AG20443 (cell line): ENCODE measurements at regions not wholly inside any gene's neighbourhood (a gene's known extent, or its start where the extent isn't known, plus 50 kb on each side); places are given as distances from the start of the nearest gene placed in this dataset.

Experiments
- DNase-seq: peaks from one replicate; pipeline ENCODE4 v3.0.0; 2012; ENCODE audit warnings: low spot score, mixed read lengths

DNA sequence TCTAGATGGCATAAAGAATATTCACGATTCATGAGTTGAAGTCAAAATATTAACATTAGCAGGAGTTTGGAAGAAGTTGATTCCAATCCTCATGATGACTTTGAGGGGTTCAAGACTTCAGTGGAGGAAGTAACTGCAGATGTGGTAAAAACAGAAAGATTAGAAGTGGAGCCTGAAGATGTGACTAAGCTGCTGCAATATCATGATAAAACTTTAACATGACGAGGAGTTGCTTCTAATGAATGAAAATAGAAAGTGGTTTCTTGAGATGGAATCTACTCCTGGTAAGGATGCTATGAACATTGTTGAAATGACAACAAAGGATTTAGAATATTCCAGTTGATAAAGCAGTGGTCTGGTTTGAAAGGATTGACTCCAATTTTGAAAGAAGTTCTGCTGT, 70.1 kb upstream of the TMLHE start:
- DNase-seq, result no peak

DNA sequence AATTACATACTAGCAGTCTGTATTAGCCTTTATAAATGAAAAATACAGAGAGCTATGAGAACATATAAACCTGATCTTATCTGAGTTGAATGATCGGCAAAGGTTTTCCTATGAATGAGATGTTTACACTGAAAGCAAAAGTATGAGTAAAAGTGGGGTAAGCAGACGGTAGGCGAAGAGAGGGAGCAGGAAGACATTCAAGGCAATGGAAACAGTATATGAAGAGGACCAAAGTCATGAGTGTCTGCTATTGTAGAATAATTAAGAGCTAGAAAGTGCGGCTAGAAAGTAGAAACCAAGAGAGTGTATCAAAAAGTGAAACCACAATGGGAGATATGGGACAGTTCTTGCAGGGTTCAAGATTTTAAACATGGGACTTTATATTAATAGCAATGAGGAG, 67.0 kb upstream of the TMLHE start:
- no peak for DNase-seq

DNA sequence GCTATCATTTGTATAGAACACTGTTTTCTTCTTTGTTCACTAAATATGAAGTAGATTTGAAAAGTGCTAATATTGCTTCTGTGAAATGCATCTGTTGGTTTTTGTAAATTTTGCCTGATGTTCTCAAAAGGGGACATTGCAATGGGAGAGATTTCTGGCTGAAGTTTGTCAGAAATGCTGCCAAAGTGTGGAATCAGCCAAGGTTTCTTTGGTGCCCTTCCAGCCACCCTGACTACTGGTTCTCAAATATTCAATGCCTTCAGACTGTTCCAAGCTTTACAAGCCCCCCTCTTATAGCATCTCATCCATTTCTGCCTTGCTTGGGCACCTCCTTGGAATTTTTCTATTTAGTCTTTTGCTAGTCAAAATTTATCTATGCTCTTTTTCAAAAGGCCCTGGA, 60.6 kb upstream of the TMLHE start:
- DNase-seq, result no peak

DNA sequence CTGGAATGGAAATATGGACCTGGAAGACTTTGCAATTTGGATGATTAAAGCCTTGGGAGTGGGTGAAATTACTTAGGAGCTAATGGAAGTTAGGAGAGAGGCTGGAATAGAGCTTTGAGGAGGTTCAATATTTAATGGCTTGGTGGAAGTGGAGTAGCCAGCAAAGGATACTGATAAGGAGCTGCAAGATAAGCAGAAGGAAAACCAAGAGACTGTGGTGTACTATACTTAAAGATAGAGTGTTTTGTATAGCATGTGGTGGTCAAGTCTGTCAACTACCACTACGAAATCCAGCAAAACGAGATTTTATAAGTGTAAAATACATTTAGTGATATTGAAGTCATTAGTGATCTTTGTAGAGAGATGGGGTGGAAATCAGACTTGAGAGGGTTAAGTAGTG, 54.0 kb upstream of the TMLHE start:
- DNase-seq, result no peak
